HUES48 (cell line): ENCODE measurements at regions not wholly inside any gene's neighbourhood (a gene's known extent, or its start where the extent isn't known, plus 50 kb on each side); places are given as distances from the start of the nearest gene placed in this dataset.

Experiments
- H3K27ac ChIP-seq: one replicate; pipeline ENCODE4 v1.7.0; 2013; ENCODE audit warnings: low read depth, low read length, inconsistent platforms
- H3K27me3 ChIP-seq: 2 replicates; pipeline ENCODE4 v1.6.1; 2013; ENCODE audit warnings: mild to moderate bottlenecking, low read length; ENCODE audit not compliant: control insufficient read depth, insufficient read depth
- H3K36me3 ChIP-seq: 2 replicates; pipeline ENCODE4 v1.6.1; 2013; ENCODE audit warnings: low read length; ENCODE audit not compliant: control insufficient read depth, insufficient read depth
- H3K4me1 ChIP-seq: 2 replicates; pipeline ENCODE4 v1.6.1; 2013; ENCODE audit warnings: mild to moderate bottlenecking, low read length; ENCODE audit not compliant: control insufficient read depth, insufficient read depth
- H3K4me3 ChIP-seq: 2 replicates; pipeline ENCODE4 v1.5.1; 2013; ENCODE audit warnings: mild to moderate bottlenecking, low read depth, low read length
- H3K9ac ChIP-seq: 2 replicates; pipeline ENCODE4 v1.6.1; 2013; ENCODE audit warnings: mild to moderate bottlenecking, low read depth, low read length, moderate library complexity
- H3K9me3 ChIP-seq: 2 replicates; pipeline ENCODE4 v1.6.1; 2013; ENCODE audit warnings: low read length; ENCODE audit not compliant: control insufficient read depth, insufficient read depth

DNA sequence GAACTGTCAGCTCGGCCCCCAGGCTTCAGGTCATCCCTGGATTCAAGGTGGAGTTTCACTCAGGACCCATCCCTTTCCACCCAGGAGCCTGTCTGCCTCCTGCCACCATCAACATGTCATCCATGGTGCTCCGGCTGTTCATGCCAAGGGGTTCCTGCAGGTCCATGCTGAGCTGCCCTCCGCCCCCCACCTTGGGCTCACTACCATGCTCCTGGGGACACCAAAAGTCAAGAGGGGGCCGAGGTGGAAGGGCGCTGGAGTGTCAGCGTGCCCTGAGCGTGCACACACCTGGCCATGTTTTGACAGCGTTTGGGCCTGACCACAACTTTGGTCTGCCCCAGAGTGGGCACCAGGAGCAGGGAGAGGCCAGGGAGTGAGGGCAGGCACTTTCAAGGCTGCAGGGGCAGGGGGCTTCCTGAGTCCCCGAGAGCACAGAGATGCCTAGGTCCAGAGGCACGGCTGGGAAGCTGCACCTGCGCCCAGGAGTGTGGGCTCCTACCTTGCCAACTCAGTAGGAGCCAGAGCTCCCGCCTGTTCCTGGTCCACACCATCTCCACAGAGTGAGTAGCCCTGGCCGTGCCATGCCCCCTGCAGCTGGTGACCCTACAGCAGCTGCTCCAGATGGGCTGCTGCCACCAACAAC, 639.6 kb upstream of the ZP4 start:
- H3K9me3 ChIP-seq = peaks cover 13% of the 10 kb centered on the region
- no peaks in the 10 kb centered on the region for H3K27me3 ChIP-seq
- no peaks in the 10 kb centered on the region for H3K36me3 ChIP-seq
- no peak overlapping the region for H3K9ac ChIP-seq
- H3K4me1 ChIP-seq = no peaks in the 10 kb centered on the region
- H3K4me3 ChIP-seq = no peak overlapping the region
- no peak overlapping the region for H3K27ac ChIP-seq

DNA sequence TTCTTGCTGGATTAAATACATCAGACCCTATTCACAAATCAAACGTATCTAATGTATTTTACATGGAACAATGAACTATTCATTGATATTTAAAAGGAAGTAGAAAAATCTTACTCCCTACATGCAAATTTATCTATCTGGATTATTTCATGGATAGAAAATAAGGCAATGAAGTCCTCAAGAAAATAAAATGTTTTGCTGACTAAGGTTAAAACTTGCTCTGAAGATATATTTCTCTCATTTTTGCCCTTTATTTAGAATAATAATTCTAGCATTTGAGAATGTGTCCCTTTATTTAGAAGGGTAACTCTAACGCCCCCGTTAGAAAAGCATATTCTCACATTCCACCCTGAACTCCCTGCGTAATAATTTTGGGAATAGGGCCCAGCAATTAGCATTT, 627.0 kb upstream of the ZP4 start:
- Histone ChIP-seq H3K36me3 (no peaks in the 10 kb centered on the region), H3K27ac (no peak overlapping the region), H3K27me3 (no peaks in the 10 kb centered on the region), H3K4me1 (no peaks in the 10 kb centered on the region), H3K9ac (no peak overlapping the region), H3K4me3 (no peak overlapping the region), H3K9me3 (no peaks in the 10 kb centered on the region)

DNA sequence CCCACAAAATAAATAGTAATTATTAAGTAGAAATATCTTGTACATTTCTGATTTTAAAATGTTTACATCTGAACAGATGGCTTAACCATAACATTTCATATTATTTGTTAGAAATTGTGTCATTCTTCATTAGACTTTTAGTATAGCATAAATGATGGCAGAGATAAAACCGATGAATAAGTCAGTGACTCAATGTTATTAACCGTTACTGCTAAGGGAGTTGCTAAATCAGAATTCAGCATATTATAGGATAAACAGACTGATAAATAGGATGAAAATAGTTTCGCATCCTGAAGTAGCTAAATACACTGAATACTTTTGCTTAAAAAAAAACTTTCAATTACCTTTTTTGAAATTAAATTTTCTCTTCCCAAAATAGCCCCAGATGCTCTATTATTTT, 610.6 kb upstream of the ZP4 start:
- H3K36me3 ChIP-seq = no peaks in the 10 kb centered on the region
- H3K4me3 ChIP-seq = no peak overlapping the region
- H3K27ac ChIP-seq = no peak overlapping the region
- H3K4me1 ChIP-seq = no peaks in the 10 kb centered on the region
- no peaks in the 10 kb centered on the region for H3K27me3 ChIP-seq
- no peaks in the 10 kb centered on the region for H3K9me3 ChIP-seq
- no peak overlapping the region for H3K9ac ChIP-seq

DNA sequence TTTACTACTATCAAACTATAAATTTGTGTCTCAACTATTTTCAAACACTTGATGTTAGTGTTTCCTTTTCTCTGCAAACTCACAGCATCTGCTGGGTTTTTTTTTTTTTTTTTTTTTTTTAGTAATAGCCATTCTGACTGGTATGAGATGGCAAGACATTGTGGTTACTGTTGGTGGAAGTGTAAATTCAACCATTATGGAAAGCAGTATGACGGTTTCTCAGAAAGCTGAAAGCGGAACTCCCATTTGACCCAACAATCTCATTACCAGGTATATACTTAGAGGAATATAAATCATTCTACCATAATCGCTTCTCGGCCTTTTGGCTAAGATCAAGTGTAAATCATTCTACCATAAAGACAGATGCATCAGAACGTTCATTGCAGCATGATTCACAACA, 608.3 kb upstream of the ZP4 start:
- H3K4me1 ChIP-seq = no peaks in the 10 kb centered on the region
- H3K36me3 ChIP-seq = no peaks in the 10 kb centered on the region
- no peaks in the 10 kb centered on the region for H3K27me3 ChIP-seq
- H3K9ac ChIP-seq = no peak overlapping the region
- H3K9me3 ChIP-seq = no peaks in the 10 kb centered on the region
- H3K27ac ChIP-seq = no peak overlapping the region
- no peak overlapping the region for H3K4me3 ChIP-seq

DNA sequence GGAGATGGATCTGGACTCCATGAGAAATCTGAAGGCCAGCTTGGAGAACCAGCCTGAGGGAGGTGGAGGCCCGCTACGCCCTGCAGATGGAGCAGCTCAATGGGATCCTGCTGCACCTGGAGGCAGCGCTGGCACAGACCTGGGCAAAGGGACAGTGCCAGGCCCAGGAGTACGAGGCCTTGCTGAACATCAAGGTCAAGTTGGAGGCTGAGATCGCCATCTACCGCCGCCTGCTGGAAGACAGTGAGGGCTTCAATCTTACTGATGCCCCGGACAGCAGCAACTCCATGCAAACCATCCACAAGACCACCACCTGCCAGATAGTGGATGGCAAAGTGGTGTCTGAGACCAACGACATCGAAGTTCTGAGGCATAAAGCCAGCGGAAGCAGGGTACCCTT, 601.5 kb upstream of the ZP4 start:
- no peaks in the 10 kb centered on the region for H3K9me3 ChIP-seq
- no peaks in the 10 kb centered on the region for H3K27me3 ChIP-seq
- H3K9ac ChIP-seq = no peak overlapping the region
- H3K4me1 ChIP-seq = no peaks in the 10 kb centered on the region
- H3K4me3 ChIP-seq = no peak overlapping the region
- no peaks in the 10 kb centered on the region for H3K36me3 ChIP-seq
- H3K27ac ChIP-seq = no peak overlapping the region

DNA sequence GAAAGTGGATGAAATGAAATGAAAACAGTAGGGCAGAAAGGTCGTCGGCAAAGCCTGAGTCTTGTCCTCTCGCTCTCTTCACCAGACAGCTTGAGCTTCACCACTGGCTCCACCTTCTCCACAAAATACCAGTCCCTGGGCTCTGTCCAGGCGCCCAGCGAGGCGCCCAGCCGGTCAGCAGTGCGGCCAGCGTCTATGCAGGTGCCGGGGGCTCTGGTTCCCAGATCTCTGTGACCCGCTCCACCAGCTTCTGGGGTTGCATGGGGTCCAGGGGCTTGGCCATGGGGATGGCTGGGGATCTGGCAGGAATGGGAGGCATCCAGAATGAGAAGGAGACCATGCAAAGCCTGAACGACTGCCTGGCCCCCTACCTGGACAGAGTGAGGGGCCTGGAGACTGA, 600.5 kb upstream of the ZP4 start:
- Histone ChIP-seq H3K9me3 (no peaks in the 10 kb centered on the region), H3K4me1 (no peaks in the 10 kb centered on the region), H3K27ac (no peak overlapping the region), H3K4me3 (no peak overlapping the region), H3K36me3 (no peaks in the 10 kb centered on the region), H3K9ac (no peak overlapping the region), H3K27me3 (no peaks in the 10 kb centered on the region)

DNA sequence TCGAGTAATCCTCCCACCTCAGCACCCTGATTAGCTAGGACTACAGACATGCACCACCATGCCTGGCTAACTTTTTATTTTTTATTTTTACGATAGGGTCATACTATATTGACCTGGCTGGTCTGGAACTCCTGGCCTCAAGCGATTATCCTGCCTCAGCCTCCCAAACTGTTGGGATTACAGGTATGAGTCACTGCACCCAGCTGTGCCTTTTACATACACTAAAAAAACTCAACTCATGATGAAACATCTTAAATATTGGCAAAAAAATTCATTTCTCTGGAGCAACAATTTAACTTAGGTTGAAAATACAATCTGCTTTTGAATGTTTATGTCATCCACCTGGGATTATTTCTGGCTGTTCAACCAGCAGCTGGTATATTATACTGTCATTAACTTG, 598.3 kb upstream of the ZP4 start:
- Histone ChIP-seq H3K9ac (no peak overlapping the region), H3K36me3 (no peaks in the 10 kb centered on the region), H3K27ac (no peak overlapping the region), H3K9me3 (no peaks in the 10 kb centered on the region), H3K4me1 (peaks cover 5% of the 10 kb centered on the region; the same call in 1 of the 2 replicates), H3K27me3 (no peaks in the 10 kb centered on the region), H3K4me3 (no peak overlapping the region)

DNA sequence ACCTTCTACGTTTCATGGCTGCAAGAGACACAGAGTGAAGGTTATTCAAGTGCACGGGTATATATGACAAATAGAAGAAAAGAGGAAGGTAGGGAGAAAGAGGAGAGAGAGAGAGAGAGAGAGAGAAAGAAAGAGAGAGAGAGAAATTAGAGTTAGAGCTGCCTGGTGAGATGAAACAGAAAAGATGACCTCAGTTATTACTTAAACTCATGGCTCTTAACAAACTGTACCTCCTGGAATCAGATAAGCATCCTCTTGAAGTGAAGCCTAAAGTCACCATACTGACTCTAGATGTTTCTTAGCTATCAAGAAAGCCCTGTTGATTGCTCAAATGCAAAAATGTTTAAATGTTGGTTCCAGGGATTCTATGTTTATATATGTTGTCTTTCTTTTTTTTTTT, 597.7 kb upstream of the ZP4 start:
- Histone ChIP-seq H3K27ac (no peak overlapping the region), H3K9ac (no peak overlapping the region), H3K36me3 (no peaks in the 10 kb centered on the region), H3K4me1 (peaks cover 5% of the 10 kb centered on the region; the same call in 1 of the 2 replicates), H3K27me3 (no peaks in the 10 kb centered on the region), H3K9me3 (no peaks in the 10 kb centered on the region), H3K4me3 (no peak overlapping the region)

DNA sequence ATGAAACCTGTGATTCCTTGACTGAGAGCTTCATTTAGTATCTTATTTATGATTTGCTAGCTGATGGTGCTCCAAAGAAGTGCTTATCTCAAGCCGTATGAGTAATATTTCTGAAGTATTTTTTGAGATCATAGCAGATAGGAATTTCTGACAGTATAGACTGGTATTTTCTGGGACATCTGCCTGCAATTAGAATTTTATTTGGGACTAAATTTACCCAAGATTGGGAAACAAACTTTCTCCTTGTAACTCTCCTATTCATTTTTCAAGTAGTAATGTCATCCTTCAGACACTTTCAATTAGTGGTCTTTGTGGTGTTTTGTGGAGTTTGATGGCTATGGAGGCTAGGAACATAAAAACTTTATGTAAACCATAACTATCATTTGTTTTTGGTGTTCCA, 597.2 kb upstream of the ZP4 start:
- no peak overlapping the region for H3K9ac ChIP-seq
- peaks cover 5% of the 10 kb centered on the region; the same call in 1 of the 2 replicates for H3K4me1 ChIP-seq
- H3K27ac ChIP-seq = no peak overlapping the region
- H3K9me3 ChIP-seq = no peaks in the 10 kb centered on the region
- no peaks in the 10 kb centered on the region for H3K27me3 ChIP-seq
- H3K36me3 ChIP-seq = no peaks in the 10 kb centered on the region
- H3K4me3 ChIP-seq = no peak overlapping the region

DNA sequence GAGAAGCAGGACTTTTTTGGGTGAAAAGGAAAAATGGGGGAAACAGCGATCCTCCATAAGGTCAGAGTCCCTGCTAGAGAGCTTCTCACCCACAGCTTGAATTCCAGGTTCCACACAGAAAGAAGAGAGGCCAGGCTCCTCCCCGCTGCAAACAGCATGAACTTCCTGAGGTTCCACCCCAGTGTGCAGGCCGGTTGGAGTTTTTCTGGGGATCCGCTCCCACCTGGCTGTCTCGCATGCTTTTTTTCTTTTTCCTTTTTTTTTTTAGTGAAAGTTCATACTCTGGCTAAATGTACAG, 595.1 kb upstream of the ZP4 start:
- H3K4me1 ChIP-seq = peaks cover 5% of the 10 kb centered on the region; the same call in 1 of the 2 replicates
- 0 out of 2 replicates have a peak overlapping the region, but pooled peaks have one; percentile 24 for H3K4me3 ChIP-seq
- peak overlapping the region; percentile 4 for H3K27ac ChIP-seq
- no peak overlapping the region for H3K9ac ChIP-seq
- no peaks in the 10 kb centered on the region for H3K36me3 ChIP-seq
- no peaks in the 10 kb centered on the region for H3K27me3 ChIP-seq
- no peaks in the 10 kb centered on the region for H3K9me3 ChIP-seq

DNA sequence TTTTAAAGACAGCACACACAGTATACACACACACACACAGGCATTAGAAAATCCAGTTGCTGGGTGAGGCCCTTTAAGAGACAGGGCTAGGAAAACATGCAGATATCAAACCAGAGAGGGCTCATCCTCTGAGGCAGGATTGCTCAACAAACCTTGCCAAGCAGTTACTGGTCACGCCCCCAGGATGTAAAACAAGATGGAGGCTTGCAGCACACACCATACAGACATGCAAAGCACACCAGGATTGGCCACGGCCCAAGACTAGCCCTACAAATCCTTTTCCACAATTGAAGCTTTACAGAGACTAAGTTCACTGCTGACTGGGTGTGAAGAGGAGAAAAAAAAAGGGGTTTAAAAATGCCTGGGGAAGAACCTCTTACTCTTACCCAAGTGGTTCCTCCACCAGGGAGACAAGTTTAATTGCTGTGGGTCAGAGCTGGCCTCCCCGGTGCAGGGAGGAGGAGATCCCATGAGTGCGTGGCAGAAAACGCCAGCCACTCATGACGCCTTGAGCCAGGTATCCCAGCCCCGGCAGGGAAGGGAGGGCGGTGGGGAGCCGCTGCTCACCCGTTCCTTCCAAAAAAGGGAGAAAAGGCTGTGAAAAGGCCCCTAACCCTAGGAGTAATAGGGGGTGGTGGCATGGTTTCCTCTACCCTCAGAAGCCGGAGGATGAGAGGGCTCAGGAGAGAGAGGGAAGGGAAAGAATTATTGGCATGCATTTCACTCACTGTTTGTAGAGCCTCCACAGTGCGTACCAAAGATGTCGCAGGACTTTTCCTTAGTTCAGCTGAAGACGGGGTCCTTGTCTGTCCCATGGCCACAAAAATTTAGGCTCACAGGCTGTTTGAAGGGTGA, 594.6 kb upstream of the ZP4 start:
- H3K36me3 ChIP-seq = no peaks in the 10 kb centered on the region
- no peaks in the 10 kb centered on the region for H3K27me3 ChIP-seq
- H3K27ac ChIP-seq = peak overlapping the region; percentile 4
- H3K4me1 ChIP-seq = peaks cover 5% of the 10 kb centered on the region; the same call in 1 of the 2 replicates
- H3K4me3 ChIP-seq = 0 out of 2 replicates have a peak overlapping the region, but pooled peaks have one; percentile 24
- no peaks in the 10 kb centered on the region for H3K9me3 ChIP-seq
- no peak overlapping the region for H3K9ac ChIP-seq
